ENCODE measurements at regions not wholly inside any gene's neighbourhood (a gene's known extent, or its start where the extent isn't known, plus 50 kb on each side); places are given as distances from the start of the nearest gene placed in this dataset.
"Not testable (repeated sequence)": the region's sequence is repeated elsewhere in the genome, so short reads cannot be mapped to it uniquely, and the experiment has no call there.

DNA sequence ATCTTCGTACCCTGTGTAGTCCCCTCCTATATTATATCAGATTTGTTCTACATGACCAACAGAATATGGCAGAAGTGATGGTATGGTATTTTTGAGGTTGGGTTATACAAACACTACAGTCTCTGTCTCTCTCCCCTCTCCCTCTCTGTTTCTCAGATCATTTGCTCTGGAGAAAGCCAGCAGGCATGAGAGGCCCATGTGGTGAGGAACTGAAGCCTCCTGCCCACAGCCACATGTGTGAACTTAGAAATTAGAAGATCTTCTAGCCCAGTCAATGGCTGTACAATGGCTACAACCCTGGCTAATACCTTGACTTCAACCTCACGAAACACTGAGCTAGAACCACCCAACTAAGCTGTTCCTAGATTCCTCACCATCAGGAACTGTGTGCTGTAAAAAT is 250.6 kb downstream of the SMAD2 start:
- no peak for DNase-seq (ENCODE audit: low read depth in 2 of 2)

DNA sequence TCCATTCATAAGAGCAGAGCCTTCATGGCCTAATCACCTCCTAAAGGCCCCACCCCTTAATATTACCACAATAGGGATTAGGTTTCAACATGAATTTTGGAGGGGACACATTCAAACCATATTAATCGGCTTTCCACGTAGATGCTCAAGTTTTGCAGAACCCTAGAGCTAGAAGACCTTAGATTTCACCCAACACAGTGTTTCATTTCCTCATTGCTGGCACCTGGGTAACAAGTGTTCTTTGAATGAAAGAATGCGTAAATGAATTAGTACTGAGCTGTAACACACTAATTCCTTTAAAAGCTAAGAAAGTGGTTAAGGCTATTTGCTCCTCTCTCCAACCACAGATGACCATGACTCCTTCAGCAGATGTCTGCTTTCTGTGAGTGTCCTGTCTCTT is 252.5 kb downstream of the SMAD2 start:
- DNase-seq (ENCODE audit: low read depth in 2 of 2), result no peak

DNA sequence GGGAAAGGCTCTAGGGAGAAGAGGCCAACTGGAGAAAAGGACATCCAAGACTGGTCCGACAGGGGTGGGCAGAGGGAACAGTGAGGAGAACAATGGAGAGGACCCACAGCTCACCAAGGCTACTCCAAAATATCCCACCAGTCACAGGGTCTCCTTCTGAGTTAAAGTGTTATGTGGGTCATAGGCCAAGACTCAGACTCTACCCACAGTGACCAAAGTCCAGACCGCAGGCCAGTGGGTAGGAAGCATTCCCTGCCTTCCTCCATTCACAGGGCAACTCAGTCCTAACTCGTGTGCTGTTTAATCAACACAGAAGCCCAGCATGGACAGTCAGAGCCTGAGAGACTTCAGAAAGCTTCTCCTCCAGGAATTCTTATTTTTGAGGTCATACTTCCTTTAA is 260.6 kb downstream of the SMAD2 start:
- DNase-seq (ENCODE audit: low read depth in 2 of 2), result no peak

DNA sequence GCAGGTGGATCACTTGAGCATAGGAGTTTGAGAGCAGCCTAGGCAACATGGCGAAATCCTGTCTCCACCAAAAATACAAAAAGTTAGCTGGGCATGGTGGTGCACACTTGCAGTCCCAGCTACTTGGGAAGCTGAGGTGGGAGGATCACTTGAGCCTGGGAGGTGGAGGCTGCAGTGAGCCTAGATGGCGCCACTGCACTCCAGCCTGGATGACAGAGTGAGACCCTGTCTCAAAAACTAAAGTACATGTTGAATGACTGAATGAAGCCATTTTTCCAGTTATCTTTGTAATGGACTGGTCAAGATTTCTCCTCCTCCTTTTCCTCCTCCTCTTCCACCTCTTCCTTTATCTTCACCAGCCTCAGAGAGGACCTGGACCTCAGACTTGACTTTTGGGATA is 272.0 kb downstream of the SMAD2 start:
- DNase-seq (ENCODE audit: low read depth in 2 of 2), result no peak

DNA sequence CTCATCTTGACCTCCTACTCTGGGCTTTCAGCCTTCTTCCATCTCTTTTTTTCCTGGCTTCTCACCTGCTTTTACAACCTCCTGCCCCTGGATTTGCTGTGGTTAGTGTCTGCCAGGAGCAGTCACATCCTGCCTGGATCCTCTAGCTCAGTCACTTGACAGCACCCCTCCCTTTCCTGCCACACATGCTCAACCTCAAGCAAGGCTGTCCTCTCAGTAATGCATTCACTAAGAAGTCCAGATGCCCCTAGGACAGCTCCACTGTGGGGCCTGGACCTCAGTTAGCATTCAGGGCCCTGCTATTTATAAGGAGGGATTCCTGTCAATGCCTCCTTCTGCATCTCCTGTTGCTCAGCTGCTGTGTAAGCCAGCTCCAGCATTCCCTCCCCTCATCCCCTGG is 275.5 kb downstream of the SMAD2 start:
- DNase-seq (ENCODE audit: low read depth in 2 of 2), result no peak

DNA sequence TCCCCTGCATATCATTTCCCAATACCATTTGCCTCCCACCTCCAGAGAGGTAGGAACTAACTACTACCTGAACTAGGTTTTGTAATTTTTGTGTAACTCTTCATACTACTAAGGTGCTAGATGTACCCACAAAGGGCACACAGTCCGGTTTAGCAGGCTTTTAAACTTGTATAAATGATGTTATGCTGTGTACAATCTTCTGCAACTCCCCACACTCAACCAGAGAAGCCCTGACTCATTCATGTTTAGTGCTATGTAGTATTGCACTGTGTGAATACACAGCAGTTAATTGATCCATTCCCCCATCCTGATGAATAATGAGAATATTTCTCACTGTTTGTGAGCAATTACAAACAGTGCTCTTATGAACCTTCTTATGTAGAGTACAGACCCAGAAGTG is 285.6 kb downstream of the SMAD2 start:
- DNase-seq (ENCODE audit: low read depth in 2 of 2), result no peak

DNA sequence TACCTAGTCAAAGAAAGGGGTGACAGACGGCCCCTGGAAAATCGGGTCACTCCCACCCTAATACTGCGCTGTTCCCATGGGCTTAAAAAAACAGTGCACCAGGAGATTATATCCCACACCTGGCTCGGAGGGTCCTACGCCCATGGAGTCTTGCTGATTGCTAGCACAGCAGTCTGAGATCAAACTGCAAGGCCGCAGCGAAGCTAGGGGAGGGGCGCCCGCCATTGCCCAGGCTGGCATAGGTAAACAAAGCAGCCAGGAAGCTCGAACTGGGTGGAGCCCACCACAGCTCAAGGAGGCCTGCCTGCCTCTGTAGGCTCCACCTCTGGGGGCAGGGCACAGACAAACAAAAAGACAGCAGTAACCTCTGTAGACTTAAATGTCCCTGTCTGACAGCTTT is 292.9 kb downstream of the SMAD2 start:
- DNase-seq (ENCODE audit: low read depth in 2 of 2), result not testable (repeated sequence)

DNA sequence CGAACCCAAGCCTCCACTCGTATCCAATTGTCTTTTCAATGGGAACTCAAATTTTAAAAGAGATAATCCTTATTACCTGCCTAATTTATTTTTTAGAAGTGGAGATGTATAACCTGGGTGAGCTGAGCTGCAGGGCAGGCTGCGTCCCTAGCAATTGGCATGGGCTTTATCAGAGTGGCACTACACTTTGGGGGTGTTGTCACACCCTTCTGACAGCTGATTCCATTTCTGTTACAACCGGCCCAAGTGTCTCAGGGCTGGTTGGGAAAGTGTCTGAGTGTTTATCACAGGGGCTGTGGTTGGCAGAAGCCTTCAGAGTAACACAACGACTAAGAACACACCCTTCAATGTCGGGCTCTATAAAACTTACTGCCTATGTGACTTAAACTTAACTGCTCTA is 295.0 kb downstream of the SMAD2 start:
- no peak for DNase-seq (ENCODE audit: low read depth in 2 of 2)

DNA sequence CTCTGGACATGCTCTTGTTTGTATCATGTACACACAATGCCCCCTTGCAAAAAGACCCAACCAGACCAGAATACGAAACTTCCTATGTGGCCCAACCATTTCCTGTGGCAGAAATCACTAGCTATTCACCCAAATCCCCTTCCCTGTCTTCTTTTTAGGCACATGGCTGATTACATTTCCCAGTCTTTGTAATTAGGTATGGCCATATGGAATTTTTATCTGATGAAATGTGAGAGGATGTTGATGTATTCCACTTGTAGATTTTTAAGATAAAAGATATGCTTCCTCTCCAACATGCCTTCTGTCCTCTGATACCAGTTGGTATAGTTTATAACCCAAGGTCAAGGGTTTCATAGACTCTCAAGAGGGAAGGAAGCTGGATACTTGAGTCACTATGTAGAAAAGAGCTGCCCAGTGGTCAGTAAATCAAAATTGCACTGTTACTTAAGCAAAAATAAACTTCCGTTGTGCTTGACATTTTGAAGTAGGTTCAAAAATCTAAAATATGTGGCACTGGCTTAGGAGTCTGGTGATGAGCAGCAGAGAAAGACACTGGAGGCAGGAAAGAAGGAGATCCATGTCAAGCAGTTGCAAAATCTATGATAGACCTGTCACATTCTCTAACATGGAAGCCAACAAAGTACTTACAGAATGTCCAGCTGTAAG is 297.4 kb downstream of the SMAD2 start:
- DNase-seq (ENCODE audit: low read depth in 2 of 2), result no peak

DNA sequence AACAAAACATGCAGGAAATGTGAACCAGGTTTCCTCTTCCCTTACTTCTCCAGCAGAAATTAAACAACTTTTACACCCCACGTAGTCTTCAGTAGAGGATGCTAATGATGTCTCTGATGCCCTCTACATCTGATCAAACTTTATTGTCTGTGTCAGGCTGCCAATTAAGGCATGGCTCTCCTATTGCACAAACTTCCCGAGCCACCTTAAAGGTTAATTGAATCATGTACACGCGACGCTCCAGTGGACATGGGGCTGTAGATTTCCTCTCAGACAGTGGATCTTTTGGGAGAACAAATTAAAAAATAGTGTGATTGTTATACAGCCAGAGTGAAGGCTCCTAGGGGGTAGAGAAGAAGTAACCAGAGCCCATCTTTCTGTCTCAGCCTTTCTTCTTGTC is 301.6 kb downstream of the SMAD2 start:
- DNase-seq (ENCODE audit: low read depth in 2 of 2), result no peak

DNA sequence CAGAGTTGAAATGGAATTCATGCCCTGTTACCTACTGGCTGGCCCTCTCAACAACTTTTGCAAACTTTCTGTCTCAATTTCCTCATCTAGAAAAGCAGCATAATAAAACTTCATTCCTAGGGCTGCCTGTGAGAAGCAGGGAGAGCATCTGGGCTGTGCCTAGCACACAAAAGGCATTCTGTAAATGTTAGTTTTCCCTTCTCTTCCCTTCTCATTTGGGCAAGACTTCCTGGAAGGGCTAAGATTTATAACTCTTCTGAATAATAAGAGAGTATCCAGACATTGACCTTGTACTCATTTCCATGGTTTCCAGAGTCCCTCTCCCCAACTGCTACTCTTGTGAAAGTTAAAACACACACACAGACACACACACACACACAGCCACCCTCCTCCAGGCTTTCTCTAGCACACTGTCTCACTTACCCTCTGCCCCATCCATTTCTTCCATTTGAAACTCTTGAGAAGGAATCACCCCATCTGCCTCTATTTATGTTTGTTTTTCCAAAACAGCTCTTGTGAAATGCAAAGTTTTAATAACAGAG is 302.1 kb downstream of the SMAD2 start:
- DNase-seq (ENCODE audit: low read depth in 2 of 2), result no peak

DNA sequence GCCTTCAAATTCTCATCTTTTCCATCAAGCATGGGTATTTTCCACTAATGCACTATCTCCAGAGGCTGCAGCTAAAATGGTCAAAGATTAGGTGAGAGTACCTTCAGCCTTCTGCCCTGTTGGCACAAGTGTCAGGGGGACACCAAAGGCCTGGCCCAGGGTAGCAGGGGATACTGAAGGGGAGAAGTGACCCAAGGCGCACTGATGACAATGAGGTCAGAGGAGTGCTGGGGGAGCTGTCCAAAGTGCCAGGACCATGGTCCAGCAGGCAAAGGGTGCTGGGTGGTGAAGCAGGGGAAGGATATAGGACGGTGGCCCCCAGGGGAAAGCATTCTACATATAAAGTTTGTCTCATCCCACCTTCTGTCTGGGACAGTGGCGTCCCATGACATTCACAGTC is 303.4 kb downstream of the SMAD2 start:
- DNase-seq (ENCODE audit: low read depth in 2 of 2), result no peak

DNA sequence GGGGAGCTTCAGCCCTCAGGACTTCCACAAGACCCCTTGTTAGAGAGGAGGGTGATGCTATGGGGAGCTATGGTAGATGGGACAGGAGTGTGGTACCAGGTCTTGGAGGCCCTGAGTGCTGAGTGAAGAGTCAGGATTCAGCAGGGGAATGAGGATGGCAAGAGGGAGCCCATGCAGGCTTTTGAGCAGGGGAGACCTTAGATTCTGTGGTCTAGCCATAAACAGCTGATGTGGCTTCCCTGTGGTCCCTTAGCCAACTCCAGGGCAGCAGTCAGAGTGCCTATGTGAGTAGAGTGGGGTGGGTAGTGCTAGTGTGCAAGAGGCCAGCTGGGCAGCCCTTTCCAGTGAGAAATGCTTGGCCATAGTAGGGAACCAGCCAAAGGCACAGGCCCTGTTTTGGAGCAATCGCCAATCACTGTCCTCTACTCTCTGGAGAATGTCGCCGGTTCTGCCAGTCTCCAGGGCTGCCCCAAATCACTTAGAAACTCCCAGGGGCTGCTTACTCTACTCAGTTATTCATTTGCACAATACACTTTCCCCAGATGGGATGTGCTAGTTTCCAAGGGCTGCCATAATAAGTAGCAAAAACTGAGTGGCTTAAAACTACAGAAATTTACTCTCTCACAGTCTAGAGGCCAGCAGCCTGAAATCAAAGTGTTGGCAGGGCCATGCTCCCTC is 310.5 kb downstream of the SMAD2 start:
- no peak for DNase-seq (ENCODE audit: low read depth in 2 of 2)

DNA sequence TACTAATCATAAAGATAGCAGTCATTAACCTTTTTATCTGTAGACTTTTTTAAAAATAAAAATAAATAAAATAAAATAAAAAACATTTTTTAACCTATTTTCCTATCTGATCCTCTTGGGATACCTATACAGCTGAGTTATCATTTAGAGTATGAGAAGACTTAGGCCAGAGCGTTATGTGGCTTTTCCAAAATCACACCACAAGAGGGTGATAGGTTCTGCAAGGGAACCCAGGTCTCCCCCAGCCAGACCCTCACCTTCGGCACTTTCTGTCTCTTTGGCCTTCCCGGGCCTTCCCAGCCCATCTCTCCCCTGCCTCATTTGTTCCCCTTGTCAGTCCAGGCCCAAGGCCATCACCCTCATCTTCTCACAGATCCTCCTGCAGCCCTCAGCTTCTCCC is 311.7 kb downstream of the SMAD2 start:
- DNase-seq (ENCODE audit: low read depth in 2 of 2), result no peak

DNA sequence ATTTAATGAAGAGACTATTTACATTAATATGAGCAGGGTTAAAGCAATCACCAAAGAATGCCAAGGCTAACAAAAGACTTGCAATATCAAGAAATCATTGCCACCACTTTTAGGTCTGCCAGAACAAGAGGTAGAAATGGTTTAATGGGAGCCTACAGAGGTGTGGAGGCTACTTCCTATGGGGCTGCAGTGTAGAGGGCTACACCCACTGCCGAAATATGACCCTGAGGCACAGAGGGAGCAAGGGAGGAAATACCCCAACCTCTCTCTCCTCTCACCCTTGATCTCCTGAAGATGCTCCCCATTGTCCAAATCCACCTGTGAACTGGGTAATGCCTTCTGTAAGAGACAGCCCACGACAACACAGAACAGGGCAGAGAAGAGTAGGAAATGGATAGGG is 315.4 kb downstream of the SMAD2 start:
- DNase-seq (ENCODE audit: low read depth in 2 of 2), result no peak

DNA sequence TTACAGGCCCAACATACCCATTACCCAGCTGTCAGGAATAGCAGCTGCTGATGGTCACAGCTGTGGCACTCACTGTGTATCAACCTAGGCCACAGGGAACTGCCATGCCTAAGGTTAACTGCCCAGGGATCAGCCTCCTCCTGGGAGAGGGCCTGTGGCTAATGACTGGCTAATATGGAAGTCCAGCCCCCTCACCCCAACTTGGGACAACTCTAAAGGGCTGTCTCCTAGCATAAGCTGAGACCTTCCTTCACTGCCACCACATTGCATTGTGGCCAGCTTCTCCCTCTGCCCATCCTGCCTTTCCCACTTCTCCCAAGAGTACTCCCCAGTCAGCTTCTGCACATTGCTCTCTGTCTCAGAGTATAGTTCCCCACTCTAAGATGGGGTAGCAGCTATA is 316.5 kb downstream of the SMAD2 start:
- DNase-seq (ENCODE audit: low read depth in 2 of 2), result no peak

DNA sequence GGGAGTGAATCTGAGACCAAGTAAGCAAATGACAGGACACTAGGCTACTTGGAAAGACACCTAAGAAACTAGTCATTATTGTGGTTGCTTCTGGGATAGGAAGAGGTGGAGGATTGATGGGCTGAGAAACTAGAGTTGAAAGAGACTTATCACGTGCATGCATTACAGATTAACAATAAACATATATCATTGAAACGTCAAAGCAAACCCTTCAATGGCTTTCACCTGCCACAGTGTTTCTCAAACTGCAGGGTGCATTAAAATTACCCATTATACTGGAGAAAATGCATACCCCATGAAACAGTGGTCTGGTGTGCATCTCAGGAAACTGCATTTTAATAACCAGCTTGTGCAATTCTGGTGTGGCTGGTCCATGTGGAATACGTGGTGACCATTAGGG is 318.8 kb downstream of the SMAD2 start:
- DNase-seq (ENCODE audit: low read depth in 2 of 2), result no peak

DNA sequence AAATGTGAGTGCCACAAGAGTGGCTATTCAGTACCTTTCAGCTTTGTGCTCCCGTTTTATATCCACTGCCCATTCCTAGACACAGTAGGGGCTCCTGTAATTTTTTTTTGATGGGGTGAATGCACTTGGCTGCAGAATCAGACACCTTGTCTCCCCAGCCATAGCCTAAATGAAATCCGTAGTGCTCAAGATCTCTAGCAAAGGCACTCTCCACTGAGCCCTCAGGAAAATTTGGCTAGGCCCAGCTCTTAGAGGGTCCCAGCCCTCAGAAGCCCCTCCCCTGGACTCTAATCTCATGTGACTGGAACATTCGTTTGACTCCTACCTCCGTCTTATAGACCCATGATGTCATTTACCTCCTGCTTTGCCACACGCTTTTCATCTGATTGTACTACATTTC is 323.9 kb downstream of the SMAD2 start:
- no peak for DNase-seq (ENCODE audit: low read depth in 2 of 2)

DNA sequence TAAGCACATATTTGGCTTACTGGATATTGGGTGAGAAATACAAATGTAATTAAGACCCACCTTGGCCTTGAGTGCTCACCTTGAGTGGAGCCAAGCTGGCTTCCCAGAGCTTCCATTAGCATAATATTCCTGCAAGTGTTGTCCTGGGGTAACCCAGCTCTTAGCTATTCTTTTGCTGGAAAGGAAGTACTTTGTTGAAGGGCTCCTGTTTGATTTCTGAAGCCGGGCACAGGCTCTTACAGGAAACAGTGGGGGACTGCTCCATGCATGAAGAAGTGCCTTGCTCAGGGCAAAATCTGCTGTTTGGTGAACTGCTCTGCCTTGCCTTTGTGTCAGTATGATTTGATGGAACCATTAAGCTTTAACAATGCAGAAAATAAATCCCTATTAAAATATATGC is 325.4 kb downstream of the SMAD2 start:
- DNase-seq (ENCODE audit: low read depth in 2 of 2), result no peak

DNA sequence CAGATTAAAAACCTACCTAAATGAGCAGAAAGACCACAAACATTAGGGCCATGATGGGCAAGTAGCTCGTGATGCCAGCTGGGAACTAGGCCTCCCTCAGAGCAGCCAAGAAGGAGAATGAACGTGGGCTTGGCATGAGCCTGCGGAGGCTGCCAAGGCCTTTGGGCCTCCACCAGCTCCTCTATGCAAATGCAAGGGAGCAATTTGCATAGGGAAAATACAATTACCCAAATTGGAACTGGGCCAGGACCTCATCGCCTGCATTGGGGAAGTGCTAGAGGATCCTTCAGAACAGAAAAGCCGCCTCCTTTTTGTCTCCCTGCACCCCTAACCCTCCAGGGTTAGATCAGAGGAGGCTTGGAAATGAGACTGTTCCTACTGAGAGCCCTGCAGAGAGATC is 326.4 kb downstream of the SMAD2 start:
- no peak for DNase-seq (ENCODE audit: low read depth in 2 of 2)

DNA sequence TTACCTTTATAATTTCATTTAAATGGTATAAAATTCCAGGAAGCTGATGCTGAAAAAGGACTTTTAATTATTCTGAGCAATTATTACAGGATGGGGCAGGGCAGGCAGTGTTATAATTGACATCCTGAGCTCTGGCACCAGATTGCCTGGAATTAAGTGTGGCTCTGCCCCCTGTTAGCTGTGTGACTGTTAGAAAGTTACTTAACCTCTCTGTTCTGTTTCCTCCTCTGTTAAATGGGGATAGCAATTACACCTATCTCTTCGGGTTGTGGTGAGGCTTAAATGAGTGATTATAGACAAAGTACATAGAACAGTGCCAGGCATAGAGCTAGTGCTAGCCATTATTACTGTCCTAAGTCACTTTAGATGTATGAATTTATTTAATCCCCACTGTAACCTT is 327.3 kb downstream of the SMAD2 start:
- DNase-seq (ENCODE audit: low read depth in 2 of 2), result no peak

DNA sequence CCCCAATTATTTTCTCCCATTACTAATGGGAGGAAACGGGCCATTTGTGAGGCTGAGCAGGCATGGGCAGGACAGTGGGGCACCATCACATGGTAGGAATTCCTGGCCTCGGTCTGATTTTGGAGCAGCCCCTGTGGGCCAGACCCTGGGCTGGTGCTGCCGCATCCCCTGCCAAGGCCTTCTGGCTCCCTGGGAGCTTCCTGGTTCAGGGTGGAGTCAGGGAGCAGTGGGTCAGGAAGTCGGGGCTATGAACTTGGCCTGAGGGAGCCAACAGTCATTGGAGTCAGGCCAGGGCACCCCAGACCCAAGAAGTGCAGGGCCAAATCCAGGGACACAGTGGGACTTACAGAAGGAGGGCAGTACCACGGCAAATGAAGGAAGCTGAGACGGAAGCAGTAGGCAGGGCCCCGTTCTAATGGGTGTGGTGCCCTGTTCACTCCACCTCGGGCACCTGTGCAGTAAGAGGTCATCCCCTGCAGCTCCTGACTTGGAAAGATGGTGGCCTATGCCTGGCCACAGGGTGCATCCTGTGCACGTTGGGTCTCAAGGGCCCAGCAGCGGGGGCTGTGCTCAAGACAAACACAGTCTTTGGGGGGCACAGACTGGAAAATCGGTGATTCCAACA is 328.1 kb downstream of the SMAD2 start:
- no peak for DNase-seq (ENCODE audit: low read depth in 2 of 2)

DNA sequence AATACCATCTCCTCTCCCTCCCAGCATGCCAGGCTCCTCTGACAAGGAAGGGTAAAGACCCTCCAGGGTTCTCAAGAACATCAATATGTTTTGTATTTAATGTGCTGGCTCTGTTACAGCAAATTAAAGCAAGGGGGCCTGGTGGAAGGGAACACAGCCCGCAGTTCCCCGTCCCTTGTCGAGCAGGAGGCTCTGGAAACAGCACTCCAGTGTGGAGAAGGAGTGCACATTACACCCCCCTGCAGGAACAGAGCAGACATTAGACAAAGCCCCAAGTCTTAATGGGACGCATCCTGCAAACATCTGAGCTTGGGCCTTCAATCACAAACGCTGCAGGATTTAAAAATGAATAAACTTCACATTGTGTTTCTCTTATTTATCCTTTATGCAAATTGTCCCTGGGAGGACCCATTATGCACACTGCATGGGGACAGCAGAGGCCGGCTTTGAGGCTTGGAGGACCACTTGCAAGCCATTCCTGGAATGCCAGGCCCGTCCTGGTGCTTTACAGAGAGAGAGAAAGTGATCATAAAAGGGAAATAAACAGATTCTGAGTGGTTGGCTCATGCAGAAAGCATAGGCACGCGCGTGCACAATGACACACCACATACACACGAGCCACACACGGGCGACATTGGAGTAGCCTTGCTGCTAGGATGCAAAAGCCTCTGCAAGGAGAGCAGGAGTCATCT is 328.7 kb downstream of the SMAD2 start:
- DNase-seq (ENCODE audit: low read depth in 2 of 2), result no peak

All from fibroblast of skin of left quadriceps (primary cell).